ENCODE measurements at regions not wholly inside any gene's neighbourhood (a gene's known extent, or its start where the extent isn't known, plus 50 kb on each side); places are given as distances from the start of the nearest gene placed in this dataset.

DNA sequence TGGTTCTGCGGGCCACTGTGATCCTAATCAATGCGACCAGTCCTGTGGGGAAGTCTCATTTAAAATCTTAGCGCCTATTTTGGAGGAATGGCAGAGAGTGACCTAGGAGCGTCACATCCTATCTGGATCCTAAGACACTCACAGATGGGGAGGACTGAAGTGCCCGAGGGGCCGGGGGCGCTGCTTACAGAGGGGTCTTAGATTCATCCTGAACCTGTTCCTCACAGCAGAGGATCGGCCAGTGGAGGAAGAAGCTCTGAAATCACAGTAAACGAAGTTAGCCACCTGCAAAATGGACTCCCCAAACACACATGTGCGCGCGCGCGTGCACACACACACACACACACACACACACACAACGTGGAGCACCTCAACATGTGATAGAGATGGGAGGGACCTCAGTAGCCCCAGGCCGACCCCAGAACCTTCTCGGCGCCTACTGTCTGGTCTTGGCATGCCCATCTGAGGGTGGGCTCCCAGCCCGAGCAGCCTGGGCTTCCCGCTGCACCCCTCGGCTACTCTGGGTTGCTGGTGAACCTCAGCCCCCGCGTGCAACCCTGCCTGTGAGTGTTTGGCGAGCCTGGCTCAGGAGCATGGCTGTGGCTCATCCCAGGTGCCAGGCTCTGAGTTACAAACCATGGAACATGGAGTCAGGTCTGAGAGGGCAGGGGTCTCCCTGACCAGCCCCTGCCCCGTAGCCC is 613.3 kb downstream of the TBC1D22A start:
- no peak for DNase-seq (ENCODE audit: low read depth)
- TF ChIP-seq, protein P1, sequence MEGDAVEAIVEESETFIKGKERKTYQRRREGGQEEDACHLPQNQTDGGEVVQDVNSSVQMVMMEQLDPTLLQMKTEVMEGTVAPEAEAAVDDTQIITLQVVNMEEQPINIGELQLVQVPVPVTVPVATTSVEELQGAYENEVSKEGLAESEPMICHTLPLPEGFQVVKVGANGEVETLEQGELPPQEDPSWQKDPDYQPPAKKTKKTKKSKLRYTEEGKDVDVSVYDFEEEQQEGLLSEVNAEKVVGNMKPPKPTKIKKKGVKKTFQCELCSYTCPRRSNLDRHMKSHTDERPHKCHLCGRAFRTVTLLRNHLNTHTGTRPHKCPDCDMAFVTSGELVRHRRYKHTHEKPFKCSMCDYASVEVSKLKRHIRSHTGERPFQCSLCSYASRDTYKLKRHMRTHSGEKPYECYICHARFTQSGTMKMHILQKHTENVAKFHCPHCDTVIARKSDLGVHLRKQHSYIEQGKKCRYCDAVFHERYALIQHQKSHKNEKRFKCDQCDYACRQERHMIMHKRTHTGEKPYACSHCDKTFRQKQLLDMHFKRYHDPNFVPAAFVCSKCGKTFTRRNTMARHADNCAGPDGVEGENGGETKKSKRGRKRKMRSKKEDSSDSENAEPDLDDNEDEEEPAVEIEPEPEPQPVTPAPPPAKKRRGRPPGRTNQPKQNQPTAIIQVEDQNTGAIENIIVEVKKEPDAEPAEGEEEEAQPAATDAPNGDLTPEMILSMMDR (IDR thresholded peaks at IDR 0.05; ENCODE audit: control insufficient read depth, extremely low read depth, insufficient read depth): no peak
- H3K4me3 ChIP-seq (ENCODE audit: low read depth, low read length): no peak overlapping the region

DNA sequence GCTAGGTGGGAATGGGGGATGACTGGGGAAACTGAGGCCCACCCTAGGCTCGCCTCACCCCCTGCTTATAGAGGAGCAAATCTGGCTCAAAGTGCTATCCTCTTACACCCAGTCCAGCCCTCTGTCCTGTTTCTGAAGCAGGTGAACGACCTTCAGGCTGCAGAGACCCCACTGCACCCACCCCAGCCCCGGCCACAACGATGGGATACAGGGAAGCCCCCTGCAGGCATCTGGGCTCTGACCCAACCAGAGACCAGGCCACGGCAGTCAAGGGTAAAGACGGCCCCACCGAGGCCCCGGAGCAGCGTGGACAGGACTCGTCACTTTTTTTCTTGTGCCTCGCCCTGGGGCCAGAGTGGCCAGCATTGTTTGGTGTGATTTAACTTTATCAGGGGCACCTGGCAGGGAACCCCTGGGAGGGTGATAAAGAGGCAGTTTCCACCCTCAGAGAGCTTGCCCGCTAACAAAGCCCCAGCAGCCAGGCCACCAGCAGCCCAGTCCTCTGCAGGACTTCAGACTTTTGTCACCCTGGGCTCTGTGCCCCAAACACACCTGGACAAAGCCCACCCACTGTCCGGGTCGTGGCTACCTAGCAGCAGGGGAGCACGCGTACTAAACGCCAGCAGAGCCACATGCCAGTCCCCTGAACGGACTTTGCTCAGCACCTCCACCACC is 612.6 kb downstream of the TBC1D22A start:
- H3K4me3 ChIP-seq (ENCODE audit: low read depth, low read length): no peak overlapping the region
- DNase-seq (ENCODE audit: low read depth): no peak
- TF ChIP-seq, protein P1 (IDR thresholded peaks at IDR 0.05; ENCODE audit: control insufficient read depth, extremely low read depth, insufficient read depth): no peak

GRCh38 chr22:47374273-47374771 is 611.9 kb downstream of the TBC1D22A start:
- H3K4me3 ChIP-seq (ENCODE audit: low read depth, low read length): no peak overlapping the region
- TF ChIP-seq, protein P1 (IDR thresholded peaks at IDR 0.05; ENCODE audit: control insufficient read depth, extremely low read depth, insufficient read depth): no peak

GRCh38 chr22:47373648-47374272 is 611.3 kb downstream of the TBC1D22A start:
- H3K4me3 ChIP-seq (ENCODE audit: low read depth, low read length): no peak overlapping the region
- TF ChIP-seq, protein P1 (IDR thresholded peaks at IDR 0.05; ENCODE audit: control insufficient read depth, extremely low read depth, insufficient read depth): no peak
- DNase-seq (ENCODE audit: low read depth): no peak

More at GRCh38 chr22:47374273-47374771, 611.9 kb downstream of the TBC1D22A start:
- no peak for DNase-seq (ENCODE audit: low read depth)

DNA sequence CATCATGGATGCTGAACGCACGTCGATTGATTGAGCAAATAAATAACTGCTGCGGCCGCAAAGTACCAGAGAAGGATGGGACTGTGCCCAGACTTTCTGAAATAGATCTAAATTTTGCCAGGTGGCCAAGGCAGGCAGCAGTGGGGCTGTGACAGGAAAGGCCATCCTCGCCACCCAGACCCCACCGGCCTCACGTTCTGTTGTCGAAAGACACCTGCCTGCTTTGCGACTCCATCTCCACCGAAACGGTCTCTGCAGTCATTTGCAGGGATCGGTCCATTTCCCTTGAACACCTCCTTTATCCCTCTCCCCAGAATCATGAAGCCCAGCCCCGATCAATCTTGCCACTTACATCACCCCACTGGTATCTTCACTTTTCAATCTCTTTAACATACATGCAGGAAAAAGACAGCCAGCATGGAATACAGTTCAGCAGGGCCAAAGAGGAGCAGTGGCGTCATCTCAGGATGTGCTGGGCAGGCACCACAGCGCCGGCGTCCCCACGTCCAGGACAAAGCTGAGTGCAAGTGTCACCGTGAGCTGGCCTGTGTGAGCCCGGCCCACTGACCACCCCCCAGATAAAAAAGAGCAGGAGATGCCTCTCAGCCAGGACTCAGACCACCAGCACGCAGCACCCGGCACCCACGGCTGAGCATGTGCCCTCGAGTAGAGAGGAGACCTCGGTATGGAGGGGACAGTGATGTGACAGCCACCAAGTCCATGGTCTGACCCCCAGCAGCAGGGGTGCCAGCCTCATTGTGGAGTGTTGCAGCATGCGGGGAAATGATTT is 610.3 kb downstream of the TBC1D22A start:
- no peak for DNase-seq (ENCODE audit: low read depth)
- TF ChIP-seq, protein P1 (IDR thresholded peaks at IDR 0.05; ENCODE audit: control insufficient read depth, extremely low read depth, insufficient read depth): no peak
- H3K4me3 ChIP-seq (ENCODE audit: low read depth, low read length): no peak overlapping the region

DNA sequence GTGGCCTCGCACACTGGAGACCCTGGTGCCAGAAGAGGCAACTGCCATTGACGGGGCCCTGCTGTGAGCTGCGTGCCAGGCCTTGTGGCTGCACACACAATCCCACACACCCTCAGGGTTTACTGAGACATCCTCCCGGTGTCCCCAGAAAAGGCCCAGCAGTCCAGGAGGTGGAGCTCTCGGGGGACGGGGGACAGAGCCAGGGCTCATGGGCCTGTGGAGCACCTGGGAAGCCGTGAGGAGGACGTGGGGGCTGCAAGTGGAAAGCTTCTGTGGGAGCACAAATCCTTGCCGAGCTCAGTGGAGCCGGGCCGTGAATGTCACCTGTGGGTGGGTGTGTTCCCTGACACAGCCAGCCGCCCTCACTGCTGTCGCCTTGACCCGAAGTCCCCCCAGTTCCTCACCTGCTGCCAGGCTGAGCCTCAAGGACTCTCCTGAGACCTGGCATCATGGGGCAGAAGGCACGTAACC is 609.7 kb downstream of the TBC1D22A start:
- no peak for DNase-seq (ENCODE audit: low read depth)
- no peak overlapping the region for H3K4me3 ChIP-seq (ENCODE audit: low read depth, low read length)
- TF ChIP-seq, protein P1 (IDR thresholded peaks at IDR 0.05; ENCODE audit: control insufficient read depth, extremely low read depth, insufficient read depth): no peak
